OCI-LY7 (cell line): ENCODE measurements at regions not wholly inside any gene's neighbourhood (a gene's known extent, or its start where the extent isn't known, plus 50 kb on each side); places are given as distances from the start of the nearest gene placed in this dataset.

Experiments used
- BruUV-seq: library from RNA; stranded (reverse); fragments of 400-500 nt; replicated peaks from 2 replicates; lab custom pipeline; 2021; lab: Mats Ljungman, UMichigan
- CTCF ChIA-PET: fragments of 300-600 bp; sonication (Branson Sonifier 250); formaldehyde crosslinking; loops from one replicate; lab custom pipeline; 2022; ENCODE audit warnings: antibody characterized with exemption; ENCODE audit not compliant: unreplicated experiment; lab: Charles Lee
- POLR2A ChIA-PET: fragments of 300-600 bp; sonication (Branson Sonifier 250); formaldehyde crosslinking; loops from one replicate; lab custom pipeline; 2022; ENCODE audit warnings: antibody characterized with exemption; lab: Charles Lee
- DNase-seq: peaks from one replicate; pipeline ENCODE4 v3.0.0-alpha.2; 2015; ENCODE audit warnings: low spot score
- H2AFZ ChIP-seq: fragments of 200-600 bp; sonication (generic), shearing (Covaris generic); 2 replicates; pipeline ENCODE4 v1.6.1; 2014; ENCODE audit warnings: mild to moderate bottlenecking, antibody characterized with exemption, low read length, moderate library complexity
- H3K27ac ChIP-seq: fragments of 200-600 bp; sonication (generic); 2 replicates; pipeline ENCODE4 v1.5.1; 2014; ENCODE audit warnings: mixed run types, low read depth, mild to moderate bottlenecking, moderate library complexity, low read length, inconsistent platforms; ENCODE audit not compliant: poor library complexity, severe bottlenecking
- H3K36me3 ChIP-seq: fragments of 200-600 bp; sonication (generic); 2 replicates; pipeline ENCODE4 v1.6.1; 2014; ENCODE audit warnings: mild to moderate bottlenecking, antibody characterized with exemption, low read length, moderate library complexity, mixed read lengths; ENCODE audit not compliant: insufficient read depth
- H3K4me1 ChIP-seq: fragments of 200-600 bp; sonication (generic); 2 replicates; pipeline ENCODE4 v1.5.1; 2014; ENCODE audit warnings: mild to moderate bottlenecking, low read length; ENCODE audit not compliant: insufficient read depth, poor library complexity, severe bottlenecking
- H3K4me2 ChIP-seq: fragments of 200-600 bp; sonication (generic); 2 replicates; pipeline ENCODE4 v1.6.1; 2014; ENCODE audit warnings: mild to moderate bottlenecking, low read length
- H3K4me3 ChIP-seq: fragments of 200-600 bp; sonication (generic); 2 replicates; pipeline ENCODE4 v1.5.1; 2014; ENCODE audit warnings: mild to moderate bottlenecking, low read depth, low read length; ENCODE audit not compliant: poor library complexity, severe bottlenecking
- H3K79me2 ChIP-seq: fragments of 200-600 bp; sonication (generic); 2 replicates; pipeline ENCODE4 v1.6.1; 2016; ENCODE audit warnings: low read depth, mild to moderate bottlenecking, low read length, moderate library complexity, mixed read lengths; ENCODE audit not compliant: insufficient read depth
- H3K9me2 ChIP-seq: fragments of 200-600 bp; sonication (generic); 2 replicates; pipeline ENCODE4 v1.6.1; 2016; ENCODE audit warnings: mild to moderate bottlenecking, low read length, mixed read lengths; ENCODE audit not compliant: insufficient read depth
- H3K9me3 ChIP-seq: fragments of 200-600 bp; sonication (generic); 2 replicates; pipeline ENCODE4 v1.6.1; 2014; ENCODE audit warnings: mild to moderate bottlenecking, mixed run types, low read length, mixed read lengths
- H4K20me1 ChIP-seq: fragments of 200-600 bp; sonication (generic); 2 replicates; pipeline ENCODE4 v1.6.1; 2014; ENCODE audit warnings: mild to moderate bottlenecking, antibody characterized with exemption, low read length, moderate library complexity, mixed read lengths; ENCODE audit not compliant: insufficient read depth
- EZH2phosphoT487 ChIP-seq: fragments of 200-600 bp; sonication (generic); IDR thresholded peaks from 2 replicates; pipeline ENCODE4 v1.6.1; 2018; ENCODE audit warnings: low read depth, borderline replicate concordance, mild to moderate bottlenecking, mixed run types, antibody characterized with exemption, low read length, moderate library complexity, mixed read lengths
- intact Hi-C: fragments of 100-400 bp; cut with micrococcal nuclease; formaldehyde crosslinking; loops from one replicate; pipeline ENCODE4 v1.10.0; 2022; ENCODE audit not compliant: unreplicated experiment
- TF ChIP-seq, protein P1 (sequence below): fragments of 200-600 bp; sonication (generic); conservative IDR thresholded peaks from 2 replicates; pipeline ENCODE4 v1.5.1; 2014; ENCODE audit warnings: mild to moderate bottlenecking, antibody characterized with exemption, low read length, moderate library complexity, mixed read lengths

DNA sequence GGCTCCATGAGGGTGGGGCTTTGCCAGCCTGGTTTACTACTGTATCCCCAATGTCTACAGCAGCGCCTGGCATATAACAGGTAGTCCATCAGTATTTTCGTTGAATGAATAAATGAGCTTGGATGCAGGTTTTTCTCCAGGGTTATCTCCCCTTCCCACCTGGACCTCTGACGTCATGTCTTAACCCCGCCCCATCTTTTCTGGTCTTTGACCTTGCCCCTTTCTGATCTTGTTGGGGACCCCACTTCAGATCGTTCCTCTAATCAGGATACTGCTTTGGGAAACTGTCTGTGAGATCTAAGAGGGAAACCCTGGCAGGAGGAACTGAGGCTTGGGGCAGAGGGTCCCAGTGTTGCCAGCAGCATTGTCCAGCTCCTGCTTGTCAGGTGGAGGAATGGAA lies 68.8 kb upstream of the GCSH start:
- no peak overlapping the region for H3K27ac ChIP-seq
- POLR2A ChIA-PET, result interaction anchor here (0.6 kb wide), 1 partner anchor 143 kb away, joined by 3 read pairs; no protein-coding TSS in a partner anchor
- no peaks in the 10 kb centered on the region for H3K36me3 ChIP-seq
- H3K9me2 ChIP-seq, result no peaks in the 10 kb centered on the region
- no peak overlapping the region for H3K4me2 ChIP-seq
- H2AFZ ChIP-seq, result no peak overlapping the region
- DNase-seq, result no peak
- BruUV-seq, result no TSS peak
- CTCF ChIA-PET, result no interaction called here
- no peaks in the 10 kb centered on the region for H4K20me1 ChIP-seq
- H3K4me3 ChIP-seq, result no peak overlapping the region
- no peaks in the 10 kb centered on the region for H3K9me3 ChIP-seq
- TF ChIP-seq, protein P1, sequence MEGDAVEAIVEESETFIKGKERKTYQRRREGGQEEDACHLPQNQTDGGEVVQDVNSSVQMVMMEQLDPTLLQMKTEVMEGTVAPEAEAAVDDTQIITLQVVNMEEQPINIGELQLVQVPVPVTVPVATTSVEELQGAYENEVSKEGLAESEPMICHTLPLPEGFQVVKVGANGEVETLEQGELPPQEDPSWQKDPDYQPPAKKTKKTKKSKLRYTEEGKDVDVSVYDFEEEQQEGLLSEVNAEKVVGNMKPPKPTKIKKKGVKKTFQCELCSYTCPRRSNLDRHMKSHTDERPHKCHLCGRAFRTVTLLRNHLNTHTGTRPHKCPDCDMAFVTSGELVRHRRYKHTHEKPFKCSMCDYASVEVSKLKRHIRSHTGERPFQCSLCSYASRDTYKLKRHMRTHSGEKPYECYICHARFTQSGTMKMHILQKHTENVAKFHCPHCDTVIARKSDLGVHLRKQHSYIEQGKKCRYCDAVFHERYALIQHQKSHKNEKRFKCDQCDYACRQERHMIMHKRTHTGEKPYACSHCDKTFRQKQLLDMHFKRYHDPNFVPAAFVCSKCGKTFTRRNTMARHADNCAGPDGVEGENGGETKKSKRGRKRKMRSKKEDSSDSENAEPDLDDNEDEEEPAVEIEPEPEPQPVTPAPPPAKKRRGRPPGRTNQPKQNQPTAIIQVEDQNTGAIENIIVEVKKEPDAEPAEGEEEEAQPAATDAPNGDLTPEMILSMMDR, result no peak
- TF ChIP-seq EZH2phosphoT487, result no peak
- no peaks in the 10 kb centered on the region for H3K4me1 ChIP-seq
- no peaks in the 10 kb centered on the region for H3K79me2 ChIP-seq
- intact Hi-C loops, result no loop called here

DNA sequence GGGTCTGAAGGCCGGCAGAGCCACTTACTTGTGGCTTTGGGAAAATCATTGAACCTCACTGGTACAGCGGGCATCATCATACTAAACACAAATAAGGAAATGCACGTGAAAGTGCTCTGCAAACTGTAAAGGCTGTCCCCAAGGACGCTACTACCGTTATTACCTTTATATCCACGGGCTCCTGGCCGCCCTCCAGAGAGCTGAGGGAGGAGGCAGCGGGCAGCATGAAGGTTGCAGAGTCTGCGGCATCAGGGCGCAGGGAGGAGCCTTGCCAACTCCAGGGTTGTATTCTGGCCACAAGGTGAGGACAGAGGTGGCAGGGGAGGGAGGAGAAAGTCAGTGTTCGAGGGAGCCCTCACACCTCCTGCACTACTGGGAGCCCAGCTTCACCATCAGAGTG lies 68.3 kb upstream of the GCSH start:
- BruUV-seq, result no TSS peak
- H3K4me2 ChIP-seq, result no peak overlapping the region
- no peaks in the 10 kb centered on the region for H3K79me2 ChIP-seq
- ChIA-PET CTCF (no interaction called here), POLR2A (no interaction called here)
- no peaks in the 10 kb centered on the region for H3K9me2 ChIP-seq
- no peaks in the 10 kb centered on the region for H3K4me1 ChIP-seq
- DNase-seq, result no peak
- no peak overlapping the region for H3K4me3 ChIP-seq
- H3K27ac ChIP-seq, result no peak overlapping the region
- no peak overlapping the region for H2AFZ ChIP-seq
- intact Hi-C loops, result no loop called here
- H3K36me3 ChIP-seq, result no peaks in the 10 kb centered on the region
- no peaks in the 10 kb centered on the region for H4K20me1 ChIP-seq
- H3K9me3 ChIP-seq, result no peaks in the 10 kb centered on the region
- TF ChIP-seq, protein P1, result no peak
- no peak for TF ChIP-seq EZH2phosphoT487

DNA sequence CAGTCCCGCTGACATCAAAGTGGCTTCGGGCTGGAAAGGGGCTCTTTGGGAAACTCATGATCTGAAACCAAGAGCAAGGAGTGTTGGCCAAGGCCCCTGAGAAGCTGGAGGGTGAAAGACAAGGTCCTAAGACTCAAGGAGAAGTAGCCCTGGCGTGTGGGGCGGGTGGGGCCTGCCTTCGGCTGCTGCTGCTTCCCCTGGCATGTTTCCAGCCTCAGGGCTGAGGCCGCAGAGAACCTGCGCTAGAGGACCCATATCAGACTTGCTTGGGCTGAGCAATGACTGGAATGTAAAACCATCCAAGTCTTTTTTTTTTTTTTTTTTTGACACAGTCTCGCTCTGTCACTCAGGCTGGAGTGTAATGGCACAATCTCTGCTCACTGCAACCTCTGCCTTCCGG lies 67.5 kb upstream of the GCSH start:
- intact Hi-C loops, result no loop called here
- TF ChIP-seq, protein P1, result no peak
- Histone ChIP-seq H3K79me2 (no peaks in the 10 kb centered on the region), H3K4me2 (no peak overlapping the region), H3K4me1 (no peaks in the 10 kb centered on the region), H4K20me1 (no peaks in the 10 kb centered on the region), H3K9me3 (no peaks in the 10 kb centered on the region), H3K27ac (no peak overlapping the region), H3K4me3 (no peak overlapping the region), H3K36me3 (no peaks in the 10 kb centered on the region), H3K9me2 (no peaks in the 10 kb centered on the region), H2AFZ (no peak overlapping the region)
- ChIA-PET CTCF (no interaction called here), POLR2A (interaction anchor here (0.7 kb wide), 1 partner anchor 740 kb away, joined by 3 read pairs; no protein-coding TSS in a partner anchor)
- BruUV-seq, result no TSS peak
- no peak for DNase-seq
